ENCODE measurements at regions not wholly inside any gene's neighbourhood (a gene's known extent, or its start where the extent isn't known, plus 50 kb on each side); places are given as distances from the start of the nearest gene placed in this dataset.
"Not testable (repeated sequence)": the region's sequence is repeated elsewhere in the genome, so short reads cannot be mapped to it uniquely, and the experiment has no call there.

DNA sequence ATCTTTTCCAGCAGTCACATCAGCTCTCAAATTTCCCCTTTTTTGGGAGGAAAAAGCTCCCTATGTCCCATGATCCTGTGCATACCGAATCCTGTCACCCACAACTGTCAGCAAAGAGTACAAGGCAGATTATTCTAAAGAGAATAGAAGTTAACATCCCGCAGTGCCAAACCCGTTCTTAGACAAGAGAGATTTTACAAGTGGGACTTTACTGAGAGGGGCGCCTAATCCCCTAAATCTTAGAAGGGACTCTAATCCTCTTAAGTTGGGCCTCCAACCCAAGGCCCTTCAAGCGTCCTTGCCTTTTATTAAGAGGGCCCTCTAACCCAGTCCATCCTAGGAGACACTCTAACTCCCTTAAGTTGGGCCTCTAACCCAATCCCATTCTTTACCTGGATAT lies 193.9 kb downstream of the CPXCR1 start:
- no peak for DNase-seq (ENCODE audit: low spot score)
- POLR2A ChIA-PET (ENCODE audit: low non-redundant PET): no interaction called here
- TF ChIP-seq, protein P1, sequence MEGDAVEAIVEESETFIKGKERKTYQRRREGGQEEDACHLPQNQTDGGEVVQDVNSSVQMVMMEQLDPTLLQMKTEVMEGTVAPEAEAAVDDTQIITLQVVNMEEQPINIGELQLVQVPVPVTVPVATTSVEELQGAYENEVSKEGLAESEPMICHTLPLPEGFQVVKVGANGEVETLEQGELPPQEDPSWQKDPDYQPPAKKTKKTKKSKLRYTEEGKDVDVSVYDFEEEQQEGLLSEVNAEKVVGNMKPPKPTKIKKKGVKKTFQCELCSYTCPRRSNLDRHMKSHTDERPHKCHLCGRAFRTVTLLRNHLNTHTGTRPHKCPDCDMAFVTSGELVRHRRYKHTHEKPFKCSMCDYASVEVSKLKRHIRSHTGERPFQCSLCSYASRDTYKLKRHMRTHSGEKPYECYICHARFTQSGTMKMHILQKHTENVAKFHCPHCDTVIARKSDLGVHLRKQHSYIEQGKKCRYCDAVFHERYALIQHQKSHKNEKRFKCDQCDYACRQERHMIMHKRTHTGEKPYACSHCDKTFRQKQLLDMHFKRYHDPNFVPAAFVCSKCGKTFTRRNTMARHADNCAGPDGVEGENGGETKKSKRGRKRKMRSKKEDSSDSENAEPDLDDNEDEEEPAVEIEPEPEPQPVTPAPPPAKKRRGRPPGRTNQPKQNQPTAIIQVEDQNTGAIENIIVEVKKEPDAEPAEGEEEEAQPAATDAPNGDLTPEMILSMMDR (conservative IDR thresholded peaks at IDR 0.05; ENCODE audit: low read depth): no peak
- H3K27ac ChIP-seq: no peak overlapping the region
- CTCF ChIA-PET: no interaction called here

DNA sequence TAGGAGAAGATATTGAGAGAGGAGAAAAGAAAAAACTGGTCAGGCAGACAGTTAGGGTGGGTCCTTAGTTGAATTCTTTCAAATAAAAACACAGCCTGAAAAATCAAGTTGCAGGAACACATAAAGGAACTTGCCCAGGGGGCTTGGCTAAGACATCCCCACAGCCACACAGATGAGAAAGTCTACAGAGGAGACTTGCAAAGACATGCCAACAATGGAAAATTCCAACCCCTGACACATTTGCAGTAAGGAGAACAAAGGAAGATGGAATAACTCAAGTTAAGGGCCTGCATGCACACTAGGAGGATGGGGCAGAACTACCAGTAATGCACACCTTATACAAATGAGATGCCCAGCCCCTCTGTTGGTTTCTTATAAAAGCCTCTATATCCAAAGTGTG lies 197.6 kb downstream of the CPXCR1 start:
- ChIA-PET CTCF (interaction anchor here (0.7 kb wide), 1 partner anchor 332 kb away, joined by 4 read pairs; no protein-coding TSS in a partner anchor), POLR2A (ENCODE audit: low non-redundant PET) (no interaction called here)
- TF ChIP-seq, protein P1 (conservative IDR thresholded peaks at IDR 0.05; ENCODE audit: low read depth): no peak
- no peak for DNase-seq (ENCODE audit: low spot score)
- no peak overlapping the region for H3K27ac ChIP-seq

DNA sequence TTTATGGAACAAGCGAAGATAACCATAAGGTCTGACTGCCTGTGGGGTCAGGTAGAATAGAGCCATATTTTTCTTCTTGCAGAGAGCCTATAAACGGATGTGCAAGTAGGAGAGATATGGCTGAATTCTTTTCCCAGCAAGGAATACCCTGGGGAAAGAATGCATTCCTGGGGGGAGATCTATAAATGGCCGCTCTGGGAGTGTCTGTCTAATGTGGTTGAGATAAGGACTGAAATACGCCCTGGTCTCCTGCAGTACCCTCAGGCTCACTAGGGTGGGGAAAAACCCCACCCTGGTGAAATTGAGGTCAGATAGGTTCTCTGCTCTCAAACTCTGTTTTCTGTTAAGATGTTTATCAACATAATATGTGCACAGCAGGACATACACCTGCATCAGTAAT lies 209.0 kb downstream of the CPXCR1 start:
- CTCF ChIA-PET; POLR2A ChIA-PET (ENCODE audit: low non-redundant PET); H3K27ac ChIP-seq; DNase-seq (ENCODE audit: low spot score): not testable (repeated sequence)

DNA sequence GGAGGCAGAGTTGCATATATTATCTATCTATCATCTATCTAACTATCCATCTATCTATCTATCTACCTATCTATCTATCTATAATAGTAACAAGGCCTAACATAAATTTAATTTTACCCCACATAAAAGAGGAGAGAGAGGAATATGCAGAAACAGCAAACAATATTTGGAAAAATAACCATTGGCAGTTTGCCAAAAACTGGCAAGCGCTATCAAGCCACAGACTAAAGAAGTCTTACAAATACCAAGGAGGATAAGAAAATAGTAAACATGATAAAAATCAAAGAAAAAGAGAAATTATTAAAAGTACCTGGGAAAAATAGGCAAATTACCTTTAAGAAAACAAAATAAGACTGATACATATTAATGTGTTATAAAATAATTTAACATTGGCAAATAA lies 230.8 kb downstream of the CPXCR1 start:
- TF ChIP-seq, protein P1 (conservative IDR thresholded peaks at IDR 0.05; ENCODE audit: low read depth): no peak
- POLR2A ChIA-PET (ENCODE audit: low non-redundant PET): no interaction called here
- no peak overlapping the region for H3K27ac ChIP-seq
- DNase-seq (ENCODE audit: low spot score): no peak
- CTCF ChIA-PET: no interaction called here

DNA sequence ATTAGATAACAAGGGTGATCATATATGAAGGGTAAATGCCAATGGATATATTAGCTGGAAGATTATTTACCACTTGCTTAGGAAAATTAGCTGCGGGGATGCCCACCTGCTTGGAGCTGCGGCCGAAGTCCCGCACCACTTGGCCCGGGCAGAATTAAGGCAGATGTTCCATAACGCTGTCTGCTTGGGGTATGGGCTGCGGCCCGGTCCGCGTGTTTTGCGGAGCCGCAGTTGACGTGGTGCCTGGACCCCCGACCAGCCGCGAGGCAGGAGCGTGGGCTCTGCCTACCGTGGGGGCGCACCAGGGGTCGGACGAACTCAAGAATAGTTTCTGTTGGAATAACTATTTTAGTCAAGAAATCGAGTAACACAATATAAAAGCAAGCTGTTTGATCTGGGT lies 235.2 kb downstream of the CPXCR1 start:
- ChIA-PET POLR2A (ENCODE audit: low non-redundant PET) (no interaction called here), CTCF (no interaction called here)
- DNase-seq (ENCODE audit: low spot score): no peak
- no peak overlapping the region for H3K27ac ChIP-seq
- TF ChIP-seq, protein P1 (conservative IDR thresholded peaks at IDR 0.05; ENCODE audit: low read depth): no peak

DNA sequence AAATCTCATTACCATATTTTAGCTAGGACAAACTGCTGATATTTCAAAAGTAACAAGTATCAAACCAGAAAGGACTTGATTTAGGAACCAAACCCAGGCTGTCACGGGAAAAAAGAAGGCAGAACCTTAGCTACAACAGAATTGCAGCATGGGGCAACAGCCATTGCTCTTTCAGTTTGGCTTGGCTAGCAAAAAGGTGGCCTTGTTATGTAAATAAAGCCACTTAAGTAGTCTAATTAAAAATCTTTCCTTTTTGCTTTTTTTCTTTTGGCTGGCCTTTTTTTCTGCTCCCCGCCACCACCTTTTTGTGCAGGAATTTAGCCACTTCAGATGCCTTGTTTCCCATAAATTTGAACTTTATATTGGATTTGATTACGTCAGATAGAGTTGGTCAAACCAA lies 235.9 kb downstream of the CPXCR1 start:
- TF ChIP-seq, protein P1 (conservative IDR thresholded peaks at IDR 0.05; ENCODE audit: low read depth): no peak
- no peak overlapping the region for H3K27ac ChIP-seq
- ChIA-PET POLR2A (ENCODE audit: low non-redundant PET) (no interaction called here), CTCF (interaction anchor here (0.7 kb wide), 1 partner anchor 43 kb away, joined by 3 read pairs; no protein-coding TSS in a partner anchor)
- DNase-seq (ENCODE audit: low spot score): no peak

DNA sequence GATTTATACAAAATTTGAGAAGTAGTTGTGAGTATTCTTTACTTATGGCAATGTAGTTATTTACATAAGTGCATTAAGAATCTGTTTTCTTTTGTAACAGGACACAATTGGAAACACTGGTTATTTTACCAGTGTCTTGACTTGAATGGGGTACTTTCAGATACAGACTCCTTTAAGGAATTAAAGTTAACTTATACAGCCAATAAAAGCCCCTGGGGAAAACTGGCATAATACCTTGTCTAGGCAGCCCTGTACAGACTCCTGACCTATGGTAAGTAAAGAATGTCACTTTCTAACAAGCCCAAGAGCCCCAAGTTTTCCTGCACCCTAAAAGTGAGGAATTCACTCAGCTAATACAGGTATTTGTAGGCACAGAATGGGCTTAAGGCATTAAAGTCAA lies 241.8 kb downstream of the CPXCR1 start:
- TF ChIP-seq, protein P1 (conservative IDR thresholded peaks at IDR 0.05; ENCODE audit: low read depth): no peak
- no peak for DNase-seq (ENCODE audit: low spot score)
- no peak overlapping the region for H3K27ac ChIP-seq
- CTCF ChIA-PET: no interaction called here
- POLR2A ChIA-PET (ENCODE audit: low non-redundant PET): no interaction called here
